LNCaP clone FGC (cell line): ENCODE measurements at regions not wholly inside any gene's neighbourhood (a gene's known extent, or its start where the extent isn't known, plus 50 kb on each side); places are given as distances from the start of the nearest gene placed in this dataset.

Source experiments
- DNase-seq: peaks from one replicate; pipeline ENCODE4 v3.0.0-alpha.2; 2011; ENCODE audit warnings: low read depth
- H3K4me3 ChIP-seq: 2 replicates; pipeline ENCODE4 v1.5.1; 2011; ENCODE audit warnings: mild to moderate bottlenecking, low read depth, low read length, control low read depth
- CTCF ChIP-seq: IDR thresholded peaks from 2 replicates; pipeline ENCODE4 v1.5.1; 2012; ENCODE audit warnings: mild to moderate bottlenecking; ENCODE audit not compliant: control insufficient read depth, insufficient read depth; ENCODE audit errors: extremely low read depth

- no peak for DNase-seq
- no peak overlapping the region for H3K4me3 ChIP-seq
- TF ChIP-seq CTCF = no peak
These were observed 126.0 kb upstream of the PMEPA1 start for GRCh38 chr20:57835588-57836455.

GRCh38 chr20:57835074-57835452 is 125.2 kb upstream of the PMEPA1 start:
- no peak overlapping the region for H3K4me3 ChIP-seq

GRCh38 chr20:57834306-57835073 is 124.7 kb upstream of the PMEPA1 start:
- no peak for DNase-seq
- TF ChIP-seq CTCF = no peak
- no peak overlapping the region for H3K4me3 ChIP-seq

More at GRCh38 chr20:57835074-57835452, 125.2 kb upstream of the PMEPA1 start:
- DNase-seq = no peak
- no peak for TF ChIP-seq CTCF

- no peak for DNase-seq
- TF ChIP-seq CTCF = no peak
- H3K4me3 ChIP-seq = no peak overlapping the region
These were observed 122.3 kb upstream of the PMEPA1 start for GRCh38 chr20:57831993-57832585.

GRCh38 chr20:57831326-57831992 is 121.6 kb upstream of the PMEPA1 start:
- TF ChIP-seq CTCF = no peak
- H3K4me3 ChIP-seq = no peak overlapping the region

GRCh38 chr20:57830515-57830895 is 120.7 kb upstream of the PMEPA1 start:
- no peak for TF ChIP-seq CTCF
- DNase-seq = no peak
- H3K4me3 ChIP-seq = no peak overlapping the region

More at GRCh38 chr20:57831326-57831992, 121.6 kb upstream of the PMEPA1 start:
- DNase-seq = no peak
